ENCODE measurements at regions not wholly inside any gene's neighbourhood (a gene's known extent, or its start where the extent isn't known, plus 50 kb on each side); places are given as distances from the start of the nearest gene placed in this dataset.

DNA sequence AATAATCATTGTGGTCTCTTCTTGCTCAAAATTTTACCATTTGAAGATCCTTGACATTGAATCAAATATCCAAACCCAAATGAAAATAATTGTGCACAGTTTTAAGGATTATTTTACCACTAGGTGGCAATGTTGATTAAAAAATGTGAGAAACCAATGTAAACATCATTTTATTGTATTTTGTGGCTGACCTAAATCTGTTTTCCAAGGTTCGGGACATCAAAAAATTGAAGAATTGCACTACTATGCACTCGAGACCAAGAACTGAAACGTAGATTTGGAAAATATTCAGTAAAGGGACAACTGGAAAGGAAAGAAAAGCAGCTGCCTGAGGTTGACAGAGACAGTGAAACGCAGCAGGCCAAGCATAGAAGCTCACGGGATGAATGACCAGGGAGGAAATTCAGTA lies 259.3 kb downstream of the SNX13 start:
- no peak overlapping the region for H3K27ac ChIP-seq (ENCODE audit: low read depth, low read length)
- peaks cover 5% of the 10 kb centered on the region; the same call in 1 of the 2 replicates for H3K4me1 ChIP-seq (ENCODE audit: control insufficient read depth, low read length)
- H3F3A ChIP-seq (ENCODE audit: control insufficient read depth, insufficient read depth), result no peaks in the 10 kb centered on the region
- H3K9me3 ChIP-seq (ENCODE audit: control insufficient read depth, insufficient read depth, low read length), result no peaks in the 10 kb centered on the region
- no peaks in the 10 kb centered on the region for H3K36me3 ChIP-seq (ENCODE audit: control insufficient read depth, low read length)
- H3K27me3 ChIP-seq (ENCODE audit: control insufficient read depth, low read length), result peaks cover 4% of the 10 kb centered on the region; the same call in 1 of the 2 replicates
- no peak overlapping the region for H3K4me2 ChIP-seq (ENCODE audit: low read length)
- H3K4me3 ChIP-seq (ENCODE audit: low read length), result no peak overlapping the region
- no peaks in the 10 kb centered on the region for H4K20me1 ChIP-seq (ENCODE audit: control insufficient read depth, insufficient read depth, low read depth, low read length)
- H3K79me2 ChIP-seq (ENCODE audit: control insufficient read depth, low read length), result no peaks in the 10 kb centered on the region
- TF ChIP-seq EZH2phosphoT487 (IDR thresholded peaks at IDR 0.05; ENCODE audit: borderline replicate concordance, low read length), result no peak
- TF ChIP-seq, protein P1, sequence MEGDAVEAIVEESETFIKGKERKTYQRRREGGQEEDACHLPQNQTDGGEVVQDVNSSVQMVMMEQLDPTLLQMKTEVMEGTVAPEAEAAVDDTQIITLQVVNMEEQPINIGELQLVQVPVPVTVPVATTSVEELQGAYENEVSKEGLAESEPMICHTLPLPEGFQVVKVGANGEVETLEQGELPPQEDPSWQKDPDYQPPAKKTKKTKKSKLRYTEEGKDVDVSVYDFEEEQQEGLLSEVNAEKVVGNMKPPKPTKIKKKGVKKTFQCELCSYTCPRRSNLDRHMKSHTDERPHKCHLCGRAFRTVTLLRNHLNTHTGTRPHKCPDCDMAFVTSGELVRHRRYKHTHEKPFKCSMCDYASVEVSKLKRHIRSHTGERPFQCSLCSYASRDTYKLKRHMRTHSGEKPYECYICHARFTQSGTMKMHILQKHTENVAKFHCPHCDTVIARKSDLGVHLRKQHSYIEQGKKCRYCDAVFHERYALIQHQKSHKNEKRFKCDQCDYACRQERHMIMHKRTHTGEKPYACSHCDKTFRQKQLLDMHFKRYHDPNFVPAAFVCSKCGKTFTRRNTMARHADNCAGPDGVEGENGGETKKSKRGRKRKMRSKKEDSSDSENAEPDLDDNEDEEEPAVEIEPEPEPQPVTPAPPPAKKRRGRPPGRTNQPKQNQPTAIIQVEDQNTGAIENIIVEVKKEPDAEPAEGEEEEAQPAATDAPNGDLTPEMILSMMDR (IDR thresholded peaks at IDR 0.05; ENCODE audit: low read depth, low read length, poor library complexity, severe bottlenecking), result peak; percentile 78
- H3K9me2 ChIP-seq (replicated peaks; ENCODE audit: control insufficient read depth, low read length), result no peaks in the 10 kb centered on the region

DNA sequence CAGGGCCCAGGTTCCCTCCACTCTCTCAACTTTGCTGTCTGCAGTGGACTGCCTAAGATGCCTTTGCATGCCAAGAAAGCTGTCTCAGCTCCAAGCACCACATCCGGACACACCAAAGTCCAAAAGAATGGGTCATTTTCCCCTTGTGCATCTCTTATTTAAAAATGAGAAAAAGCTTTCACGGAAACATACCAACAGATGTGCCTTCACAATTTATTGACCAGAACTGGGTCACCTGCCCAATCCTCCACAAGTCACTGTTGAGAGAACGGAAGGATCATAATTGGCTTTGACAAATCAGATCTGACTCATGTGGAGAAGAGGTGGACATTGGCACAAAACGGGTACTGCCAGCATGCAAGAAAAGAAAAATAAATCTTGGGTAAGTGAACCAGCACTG lies 258.3 kb downstream of the SNX13 start:
- no peak overlapping the region for H3K27ac ChIP-seq (ENCODE audit: low read depth, low read length)
- H3K36me3 ChIP-seq (ENCODE audit: control insufficient read depth, low read length), result no peaks in the 10 kb centered on the region
- H3K79me2 ChIP-seq (ENCODE audit: control insufficient read depth, low read length), result no peaks in the 10 kb centered on the region
- no peaks in the 10 kb centered on the region for H4K20me1 ChIP-seq (ENCODE audit: control insufficient read depth, insufficient read depth, low read depth, low read length)
- TF ChIP-seq EZH2phosphoT487 (IDR thresholded peaks at IDR 0.05; ENCODE audit: borderline replicate concordance, low read length), result no peak
- TF ChIP-seq, protein P1 (IDR thresholded peaks at IDR 0.05; ENCODE audit: low read depth, low read length, poor library complexity, severe bottlenecking), result no peak
- H3K4me2 ChIP-seq (ENCODE audit: low read length), result no peak overlapping the region
- H3F3A ChIP-seq (ENCODE audit: control insufficient read depth, insufficient read depth), result no peaks in the 10 kb centered on the region
- H3K4me3 ChIP-seq (ENCODE audit: low read length), result no peak overlapping the region
- no peaks in the 10 kb centered on the region for H3K9me2 ChIP-seq (replicated peaks; ENCODE audit: control insufficient read depth, low read length)
- peaks cover 4% of the 10 kb centered on the region; the same call in 1 of the 2 replicates for H3K27me3 ChIP-seq (ENCODE audit: control insufficient read depth, low read length)
- H3K4me1 ChIP-seq (ENCODE audit: control insufficient read depth, low read length), result peaks cover 5% of the 10 kb centered on the region; the same call in 1 of the 2 replicates
- H3K9me3 ChIP-seq (ENCODE audit: control insufficient read depth, insufficient read depth, low read length), result no peaks in the 10 kb centered on the region

DNA sequence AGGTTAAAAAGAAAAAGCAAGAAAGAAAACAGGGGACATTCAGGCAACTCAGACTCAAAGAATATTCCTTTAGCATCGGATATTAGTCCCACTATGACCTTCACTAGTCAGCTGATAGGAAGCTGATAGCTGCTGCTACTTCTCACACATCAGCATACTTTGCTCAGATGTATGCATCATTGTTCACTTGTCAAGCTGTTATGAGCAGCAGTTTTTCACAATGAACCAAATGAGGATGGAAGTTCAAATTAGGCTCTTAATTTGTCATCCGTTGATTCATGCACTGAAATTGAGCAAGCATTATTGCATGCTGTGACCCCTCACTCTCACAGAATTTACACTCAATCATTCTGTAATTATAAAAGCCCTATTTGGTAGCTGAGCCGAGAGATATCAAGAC lies 257.7 kb downstream of the SNX13 start:
- no peaks in the 10 kb centered on the region for H3K36me3 ChIP-seq (ENCODE audit: control insufficient read depth, low read length)
- no peak for TF ChIP-seq EZH2phosphoT487 (IDR thresholded peaks at IDR 0.05; ENCODE audit: borderline replicate concordance, low read length)
- TF ChIP-seq, protein P1 (IDR thresholded peaks at IDR 0.05; ENCODE audit: low read depth, low read length, poor library complexity, severe bottlenecking), result no peak
- no peaks in the 10 kb centered on the region for H3K9me3 ChIP-seq (ENCODE audit: control insufficient read depth, insufficient read depth, low read length)
- H3F3A ChIP-seq (ENCODE audit: control insufficient read depth, insufficient read depth), result no peaks in the 10 kb centered on the region
- H3K4me3 ChIP-seq (ENCODE audit: low read length), result no peak overlapping the region
- H4K20me1 ChIP-seq (ENCODE audit: control insufficient read depth, insufficient read depth, low read depth, low read length), result no peaks in the 10 kb centered on the region
- no peak overlapping the region for H3K4me2 ChIP-seq (ENCODE audit: low read length)
- peaks cover 5% of the 10 kb centered on the region; the same call in 1 of the 2 replicates for H3K4me1 ChIP-seq (ENCODE audit: control insufficient read depth, low read length)
- H3K9me2 ChIP-seq (replicated peaks; ENCODE audit: control insufficient read depth, low read length), result no peaks in the 10 kb centered on the region
- H3K27ac ChIP-seq (ENCODE audit: low read depth, low read length), result no peak overlapping the region
- H3K27me3 ChIP-seq (ENCODE audit: control insufficient read depth, low read length), result peaks cover 4% of the 10 kb centered on the region; the same call in 1 of the 2 replicates
- H3K79me2 ChIP-seq (ENCODE audit: control insufficient read depth, low read length), result no peaks in the 10 kb centered on the region

Data from DOHH2 (cell line).